Naive B cell (primary cell): ENCODE measurements at regions not wholly inside any gene's neighbourhood (a gene's known extent, or its start where the extent isn't known, plus 50 kb on each side); places are given as distances from the start of the nearest gene placed in this dataset.

Experiments
- ATAC-seq, 2 donors: fragments of 150-1000 bp; cut with Tn5 transposase; 2 replicates each; pipeline ENCODE4 v1.10.0; 2021; ENCODE audit warnings: low read depth in 2 of 2, mild to moderate bottlenecking in 2 of 2, moderate library complexity in 2 of 2
- DNase-seq: peaks from one replicate; pipeline ENCODE4 v3.0.0; 2022
- H3K27ac Mint-ChIP-seq, 6 donors: one replicate each; pipeline ENCODE4 v1.8.0; 2020 to 2022; ENCODE audit warnings: mild to moderate bottlenecking in 6 of 6, mixed read lengths in 6 of 6, moderate library complexity in 5 of 6, inconsistent platforms in 2 of 6
- H3K27me3 Mint-ChIP-seq, 3 donors: one replicate each; pipeline ENCODE4 v1.8.0; 2021 to 2022; ENCODE audit warnings: mixed read lengths in 3 of 3, mild to moderate bottlenecking in 1 of 3
- H3K36me3 Mint-ChIP-seq, 2 donors: one replicate each; pipeline ENCODE4 v1.8.0; 2020 to 2022; ENCODE audit warnings: mixed read lengths in 2 of 2, inconsistent platforms in 1 of 2, mild to moderate bottlenecking in 1 of 2
- H3K4me1 Mint-ChIP-seq, 3 donors: one replicate each; pipeline ENCODE4 v1.8.0; 2020 to 2022; ENCODE audit warnings: mixed read lengths in 3 of 3, inconsistent platforms in 1 of 3, mild to moderate bottlenecking in 1 of 3, moderate library complexity in 1 of 3
- H3K4me3 Mint-ChIP-seq, 8 donors: one replicate each; pipeline ENCODE4 v1.8.0; 2020 to 2022; ENCODE audit warnings: mild to moderate bottlenecking in 8 of 8, mixed read lengths in 8 of 8, moderate library complexity in 8 of 8, inconsistent platforms in 2 of 8
- H3K9me3 Mint-ChIP-seq, 7 donors: one replicate each; pipeline ENCODE4 v1.8.0; 2020 to 2022; ENCODE audit warnings: mixed read lengths in 7 of 7, mild to moderate bottlenecking in 5 of 7, inconsistent platforms in 2 of 7, moderate library complexity in 1 of 7

DNA sequence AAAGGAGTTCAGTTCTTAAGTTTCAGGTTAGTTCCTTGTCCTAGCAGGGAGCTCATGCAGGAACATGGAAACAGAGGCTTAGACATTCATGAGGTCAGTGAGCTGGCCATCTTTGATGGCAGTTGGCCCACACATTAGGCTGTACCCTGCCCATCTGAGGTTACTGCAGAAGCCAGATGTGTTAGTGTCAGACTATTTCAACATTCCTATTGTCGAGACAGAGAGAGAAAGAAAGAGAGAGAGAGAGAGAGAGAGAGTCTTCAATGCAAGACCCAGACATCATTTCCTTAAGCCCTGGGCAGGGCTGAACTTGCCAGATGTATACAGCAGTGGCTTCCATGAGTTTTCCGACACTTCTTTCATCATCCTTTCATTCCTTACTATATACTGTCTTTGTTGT lies 91.3 kb downstream of the PPP1R2C start:
- Mint-ChIP-seq H3K4me1 (peaks cover 0 to 4% (median 0%) of the 10 kb centered on the region in 3 donors), H3K9me3 (peaks cover 0 to 2% (median 0%) of the 10 kb centered on the region in 7 donors), H3K4me3 (no peak overlapping the region), H3K36me3 (no peaks in the 10 kb centered on the region), H3K27me3 (no peaks in the 10 kb centered on the region), H3K27ac (no peak overlapping the region)
- DNase-seq (no peak), ATAC-seq (no peak)

DNA sequence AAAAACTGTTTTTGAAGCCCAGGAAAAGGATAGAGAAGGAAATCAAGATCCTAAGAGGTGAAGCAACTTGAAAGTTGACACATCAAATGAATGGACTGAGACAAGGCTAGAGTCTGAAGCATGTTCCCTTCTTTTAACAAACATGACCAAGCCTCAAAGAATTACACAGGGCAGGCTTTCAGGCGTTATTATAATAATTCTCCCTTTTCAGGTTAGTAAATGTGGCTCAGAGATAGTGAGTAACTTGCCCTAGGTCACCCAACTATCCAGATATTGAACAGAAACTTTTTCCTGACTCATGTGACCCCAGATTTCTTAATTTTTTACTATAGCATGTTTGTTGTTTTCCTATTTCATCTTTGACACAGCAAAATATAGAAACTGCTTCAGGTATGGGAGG lies 91.7 kb downstream of the PPP1R2C start:
- H3K4me3 Mint-ChIP-seq: no peak overlapping the region
- no peaks in the 10 kb centered on the region for H3K27me3 Mint-ChIP-seq
- peaks cover 0 to 4% (median 0%) of the 10 kb centered on the region in 3 donors for H3K4me1 Mint-ChIP-seq
- H3K27ac Mint-ChIP-seq: no peak overlapping the region
- DNase-seq (no peak), ATAC-seq (no peak)
- peaks cover 0 to 2% (median 0%) of the 10 kb centered on the region in 7 donors for H3K9me3 Mint-ChIP-seq
- no peaks in the 10 kb centered on the region for H3K36me3 Mint-ChIP-seq

DNA sequence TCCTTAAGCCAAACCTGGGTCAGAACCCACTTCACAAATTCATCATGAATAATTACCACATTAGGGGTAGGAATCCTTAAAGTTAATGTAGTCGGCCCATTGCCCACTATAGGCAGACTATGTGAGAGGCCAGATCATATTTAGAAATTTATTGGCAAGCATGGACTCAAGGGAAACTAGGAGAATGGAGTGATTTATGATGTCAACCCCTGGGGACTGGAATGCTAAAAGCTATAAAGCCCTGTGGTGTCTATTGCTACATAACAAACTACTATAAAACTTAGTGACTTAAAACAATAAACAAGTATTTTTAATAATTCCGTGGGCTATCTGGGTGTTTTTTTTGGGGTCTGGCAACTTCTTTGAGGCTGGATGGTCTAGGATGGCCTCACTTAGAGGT lies 93.9 kb downstream of the PPP1R2C start:
- H3K27me3 Mint-ChIP-seq: no peaks in the 10 kb centered on the region
- ATAC-seq: no peak
- no peak overlapping the region for H3K4me3 Mint-ChIP-seq
- no peak for DNase-seq
- peak overlapping the region in 1 of 6 donors; percentile 16 for H3K27ac Mint-ChIP-seq
- no peaks in the 10 kb centered on the region for H3K36me3 Mint-ChIP-seq
- H3K4me1 Mint-ChIP-seq: peaks cover 0 to 4% (median 0%) of the 10 kb centered on the region in 3 donors
- peaks cover 0 to 2% (median 0%) of the 10 kb centered on the region in 7 donors for H3K9me3 Mint-ChIP-seq

DNA sequence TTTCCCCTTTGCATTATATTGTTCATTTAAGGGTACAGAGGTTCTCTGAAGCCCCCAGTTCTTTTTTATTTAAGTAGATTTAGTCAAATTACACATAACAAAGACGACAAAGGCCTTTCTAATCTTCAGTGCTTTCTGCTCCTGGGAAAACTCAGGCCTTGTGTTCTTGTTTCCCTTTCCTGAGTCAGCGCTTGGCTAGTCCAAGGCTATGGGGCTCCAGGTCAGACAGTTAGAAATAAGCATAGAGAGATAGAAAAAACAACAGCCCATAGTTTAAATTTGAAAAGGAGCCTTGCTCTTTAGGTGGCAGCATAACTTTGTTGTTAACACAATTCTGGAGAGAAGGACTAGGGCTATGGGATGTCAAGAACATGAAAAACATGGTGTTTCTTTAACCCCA lies 97.3 kb downstream of the PPP1R2C start:
- Mint-ChIP-seq H3K4me1 (peaks cover 0 to 4% (median 0%) of the 10 kb centered on the region in 3 donors), H3K27ac (no peak overlapping the region)
- ATAC-seq: no peak

DNA sequence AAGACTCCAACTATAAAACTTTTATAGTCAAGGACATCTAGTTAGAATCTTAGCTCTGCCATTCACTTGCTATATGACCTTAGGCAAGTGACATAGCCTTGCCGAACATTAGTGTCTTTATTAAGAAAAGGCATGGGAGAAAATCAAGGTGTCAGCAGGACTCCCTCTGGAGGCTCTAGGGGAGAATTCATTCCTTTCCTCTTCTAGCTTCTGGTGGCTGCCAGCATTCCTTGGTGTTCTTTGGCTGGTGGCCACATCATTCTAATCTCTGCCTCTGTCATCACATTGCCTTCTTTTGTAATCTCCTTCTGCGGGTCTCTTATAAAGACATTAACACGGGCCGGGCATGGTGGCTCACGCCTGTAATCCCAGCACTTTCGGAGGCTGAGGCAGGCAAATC lies 99.8 kb downstream of the PPP1R2C start:
- ATAC-seq (no peak), DNase-seq (no peak)
- Mint-ChIP-seq H3K27me3 (no peaks in the 10 kb centered on the region), H3K4me1 (peaks cover 0 to 4% (median 0%) of the 10 kb centered on the region in 3 donors), H3K27ac (peak overlapping the region in 1 of 6 donors; percentile 69), H3K4me3 (no peak overlapping the region), H3K9me3 (peaks cover 0 to 4% (median 3%) of the 10 kb centered on the region in 7 donors), H3K36me3 (no peaks in the 10 kb centered on the region)

More for the DNA sequence above, 97.3 kb downstream of the PPP1R2C start:
- Mint-ChIP-seq H3K9me3 (peaks cover 0 to 4% (median 0%) of the 10 kb centered on the region in 7 donors), H3K27me3 (no peaks in the 10 kb centered on the region), H3K36me3 (no peaks in the 10 kb centered on the region), H3K4me3 (no peak overlapping the region)
- DNase-seq: no peak

DNA sequence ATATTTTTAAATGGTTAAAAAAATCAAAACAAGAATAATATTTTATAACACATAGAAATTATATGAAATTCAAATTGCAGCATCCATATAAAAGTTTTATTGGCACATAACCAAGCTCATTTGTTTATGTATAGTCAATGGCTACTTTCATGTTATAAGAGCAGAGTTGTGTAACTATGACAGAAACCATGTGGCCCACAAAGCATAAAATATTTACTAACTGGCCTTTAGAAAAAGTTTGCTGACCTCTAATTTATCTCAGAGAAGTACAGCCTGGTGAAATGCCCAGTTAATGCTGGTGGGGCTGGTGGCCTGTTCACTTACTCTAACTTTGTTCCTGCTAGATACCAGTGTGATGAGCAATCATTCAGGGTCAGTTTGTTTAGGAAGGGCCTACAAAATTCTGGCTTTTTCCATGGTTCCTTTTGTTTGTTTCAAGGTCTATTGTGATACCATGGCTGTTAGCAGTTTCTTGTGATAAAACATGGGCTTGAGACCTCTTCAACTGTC lies 104.6 kb downstream of the PPP1R2C start:
- no peak for DNase-seq

DNA sequence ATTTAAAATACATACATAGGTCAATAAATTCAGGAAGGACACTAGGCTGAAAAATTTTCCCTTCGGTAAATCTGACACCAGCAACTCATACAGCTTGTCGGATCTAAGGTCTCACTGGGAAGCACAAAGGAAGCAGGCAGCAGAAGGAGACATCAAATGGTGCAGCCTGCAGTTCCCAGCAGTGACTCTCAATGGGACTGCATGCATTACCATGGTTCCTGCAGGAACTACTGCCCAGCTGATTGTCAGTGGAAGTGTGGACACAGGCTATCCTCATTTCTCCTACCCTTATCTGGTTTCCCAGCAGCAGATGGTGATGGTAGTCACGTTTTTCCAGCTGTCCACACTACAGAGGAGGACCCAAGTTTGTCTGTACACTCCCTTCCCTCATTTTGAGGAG lies 113.3 kb downstream of the PPP1R2C start:
- Mint-ChIP-seq H3K9me3 (peaks cover 2 to 11% (median 8%) of the 10 kb centered on the region in 7 donors), H3K4me1 (no peaks in the 10 kb centered on the region)

More for the DNA sequence above, 104.6 kb downstream of the PPP1R2C start:
- no peaks in the 10 kb centered on the region for H3K27me3 Mint-ChIP-seq
- no peaks in the 10 kb centered on the region for H3K4me1 Mint-ChIP-seq
- no peak for ATAC-seq
- peaks cover 6 to 30% (median 12%) of the 10 kb centered on the region in 7 donors for H3K9me3 Mint-ChIP-seq
- no peak overlapping the region for H3K4me3 Mint-ChIP-seq
- peaks cover 8% of the 10 kb centered on the region in 2 donors for H3K36me3 Mint-ChIP-seq
- no peak overlapping the region for H3K27ac Mint-ChIP-seq

DNA sequence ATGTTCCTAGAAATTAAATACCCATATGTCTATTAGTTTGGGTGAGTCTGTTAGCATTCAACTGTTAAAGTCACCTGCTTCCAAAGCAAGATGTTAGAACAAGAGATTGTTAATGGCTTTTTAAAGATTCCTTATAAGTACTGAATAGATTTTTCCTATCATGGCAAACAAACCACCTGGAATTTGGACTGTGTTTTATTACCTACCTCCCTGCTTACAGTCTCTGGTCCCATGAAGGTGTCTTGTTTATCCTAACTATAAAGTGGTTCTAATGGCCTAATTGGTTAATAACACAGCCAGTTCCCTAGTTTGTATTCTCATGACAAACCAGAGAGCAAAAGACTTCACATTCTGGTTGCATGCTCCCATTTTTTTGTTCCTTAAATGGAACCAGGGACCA lies 149.5 kb downstream of the PPP1R2C start:
- no peaks in the 10 kb centered on the region for H3K36me3 Mint-ChIP-seq
- no peaks in the 10 kb centered on the region for H3K27me3 Mint-ChIP-seq
- no peak overlapping the region for H3K27ac Mint-ChIP-seq
- ATAC-seq (no peak), DNase-seq (no peak)
- no peaks in the 10 kb centered on the region for H3K4me1 Mint-ChIP-seq
- H3K4me3 Mint-ChIP-seq: no peak overlapping the region
- H3K9me3 Mint-ChIP-seq: peaks cover 0 to 11% (median 2%) of the 10 kb centered on the region in 7 donors

More for the DNA sequence above, 113.3 kb downstream of the PPP1R2C start:
- Mint-ChIP-seq H3K36me3 (peaks cover 0 to 6% of the 10 kb centered on the region in 2 donors), H3K4me3 (no peak overlapping the region), H3K27ac (no peak overlapping the region), H3K27me3 (no peaks in the 10 kb centered on the region)
- ATAC-seq (no peak), DNase-seq (no peak)

DNA sequence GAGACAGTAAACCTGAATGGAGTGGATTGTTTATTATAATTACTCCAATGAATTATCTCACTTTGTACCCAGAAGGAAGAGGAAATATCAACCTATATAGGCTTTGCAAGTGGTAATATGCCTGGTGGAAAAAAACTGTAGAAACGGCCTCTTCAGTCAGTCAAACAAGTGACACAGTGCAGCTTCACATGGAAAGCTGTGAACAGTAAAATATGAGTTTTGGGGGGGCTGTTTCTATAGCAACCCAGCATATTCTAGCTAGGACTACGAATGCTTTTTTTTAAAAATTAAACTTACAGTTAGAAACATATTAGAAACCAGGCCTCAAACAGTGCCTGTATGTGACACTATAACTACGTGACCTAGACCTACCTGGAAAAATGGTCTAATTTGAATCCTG lies 150.1 kb downstream of the PPP1R2C start:
- no peak overlapping the region for H3K27ac Mint-ChIP-seq
- no peaks in the 10 kb centered on the region for H3K27me3 Mint-ChIP-seq
- DNase-seq (no peak), ATAC-seq (no peak)
- no peak overlapping the region for H3K4me3 Mint-ChIP-seq
- H3K4me1 Mint-ChIP-seq: no peaks in the 10 kb centered on the region
- H3K36me3 Mint-ChIP-seq: no peaks in the 10 kb centered on the region
- H3K9me3 Mint-ChIP-seq: peaks cover 0 to 11% (median 2%) of the 10 kb centered on the region in 7 donors

DNA sequence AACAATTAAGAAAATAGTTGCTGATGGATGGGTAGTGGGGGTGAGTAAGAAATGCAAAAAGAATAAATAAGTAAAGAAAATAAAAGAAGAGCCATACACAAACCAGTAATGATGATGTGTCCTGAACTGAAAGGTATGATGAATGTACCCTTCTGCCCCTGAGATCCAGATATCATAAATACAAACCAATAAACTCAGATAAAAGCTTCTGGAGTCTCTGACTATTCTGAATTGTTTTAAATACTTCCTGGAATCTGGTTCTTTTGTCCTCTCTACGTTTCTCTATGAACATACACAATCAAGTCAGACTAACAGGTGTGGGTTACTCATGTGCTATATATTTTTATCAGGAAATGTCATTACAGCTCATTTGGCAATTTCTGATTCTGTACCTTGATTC lies 153.4 kb downstream of the PPP1R2C start:
- Mint-ChIP-seq H3K4me3 (no peak overlapping the region), H3K27me3 (peaks cover 0 to 6% (median 0%) of the 10 kb centered on the region in 3 donors), H3K27ac (no peak overlapping the region), H3K36me3 (no peaks in the 10 kb centered on the region), H3K9me3 (peaks cover 0 to 2% (median 2%) of the 10 kb centered on the region in 7 donors), H3K4me1 (peaks cover 0 to 5% (median 4%) of the 10 kb centered on the region in 3 donors)
- ATAC-seq (no peak), DNase-seq (no peak)

DNA sequence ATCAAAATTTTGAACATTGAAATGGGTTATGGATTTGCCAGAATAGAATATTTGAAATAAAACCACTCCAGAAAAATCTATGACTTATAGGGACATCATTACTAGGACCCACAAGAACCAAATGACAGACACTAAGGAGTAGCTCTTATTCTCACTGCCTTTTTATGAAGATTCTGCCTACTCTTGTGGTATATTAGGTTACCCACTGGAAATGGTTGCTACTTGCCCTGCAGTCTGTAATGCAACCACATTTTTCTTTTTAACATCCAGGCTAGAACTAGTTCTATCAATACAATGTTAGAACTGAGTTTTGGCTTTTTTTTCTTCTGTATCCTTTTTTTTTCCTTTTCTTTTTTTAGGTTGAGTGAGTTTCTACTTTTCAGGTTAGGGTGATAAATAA lies 158.9 kb downstream of the PPP1R2C start:
- DNase-seq (no peak), ATAC-seq (no peak)
- peaks cover 0 to 2% (median 0%) of the 10 kb centered on the region in 7 donors for H3K9me3 Mint-ChIP-seq

DNA sequence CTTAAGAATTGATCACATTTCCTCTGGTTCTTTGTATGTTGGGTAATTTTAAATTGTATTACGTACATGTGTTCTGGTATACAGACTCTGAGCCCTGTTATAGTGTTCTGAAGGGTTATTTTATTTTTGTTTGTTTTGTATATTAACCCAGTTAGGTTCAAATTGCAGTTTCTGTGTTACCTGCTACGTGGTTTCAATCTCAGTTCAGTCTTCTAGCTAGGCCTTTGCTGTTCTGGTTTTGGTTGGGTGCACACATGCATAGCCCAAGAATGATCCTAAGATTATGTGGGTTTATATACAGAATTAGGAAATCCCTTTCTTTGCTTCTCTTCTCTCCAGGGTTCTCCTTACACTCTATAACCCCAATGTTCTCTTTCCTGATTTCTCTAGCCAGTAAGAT lies 161.0 kb downstream of the PPP1R2C start:
- Mint-ChIP-seq H3K4me1 (peaks cover 15 to 21% (median 19%) of the 10 kb centered on the region in 3 donors), H3K4me3 (peak overlapping the region in 1 of 8 donors; percentile 30), H3K9me3 (peaks cover 0 to 2% (median 0%) of the 10 kb centered on the region in 7 donors), H3K27me3 (peaks cover 0 to 8% (median 0%) of the 10 kb centered on the region in 3 donors), H3K27ac (no peak overlapping the region), H3K36me3 (no peaks in the 10 kb centered on the region)
- ATAC-seq: no peak
- no peak for DNase-seq

More for the DNA sequence above, 158.9 kb downstream of the PPP1R2C start:
- H3K27ac Mint-ChIP-seq: no peak overlapping the region
- H3K36me3 Mint-ChIP-seq: no peaks in the 10 kb centered on the region
- H3K4me1 Mint-ChIP-seq: peaks cover 19 to 26% (median 19%) of the 10 kb centered on the region in 3 donors
- no peak overlapping the region for H3K4me3 Mint-ChIP-seq
- H3K27me3 Mint-ChIP-seq: peaks cover 0 to 6% (median 0%) of the 10 kb centered on the region in 3 donors

DNA sequence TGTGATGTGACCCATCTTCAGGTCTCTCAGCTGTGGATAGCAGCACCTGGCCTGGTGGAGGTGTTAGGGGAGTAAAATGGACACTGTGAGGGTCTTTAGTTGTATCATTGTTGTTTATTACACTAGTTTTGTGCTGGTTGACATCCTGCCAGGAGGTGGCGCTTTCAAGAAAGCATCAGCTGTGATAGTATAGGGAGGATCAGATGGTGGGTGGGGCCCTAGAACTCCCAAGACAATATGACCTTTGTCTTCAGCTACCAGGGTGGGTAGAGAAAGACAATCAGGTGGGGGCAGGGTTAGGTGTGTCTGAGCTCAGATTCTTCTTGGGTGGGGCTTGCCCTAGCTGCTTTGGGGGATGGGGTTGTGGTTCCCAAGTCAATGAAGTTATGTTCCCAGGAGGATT lies 162.8 kb downstream of the PPP1R2C start:
- H3K27ac Mint-ChIP-seq: peak overlapping the region in 1 of 6 donors; percentile 47
- no peak for ATAC-seq

DNA sequence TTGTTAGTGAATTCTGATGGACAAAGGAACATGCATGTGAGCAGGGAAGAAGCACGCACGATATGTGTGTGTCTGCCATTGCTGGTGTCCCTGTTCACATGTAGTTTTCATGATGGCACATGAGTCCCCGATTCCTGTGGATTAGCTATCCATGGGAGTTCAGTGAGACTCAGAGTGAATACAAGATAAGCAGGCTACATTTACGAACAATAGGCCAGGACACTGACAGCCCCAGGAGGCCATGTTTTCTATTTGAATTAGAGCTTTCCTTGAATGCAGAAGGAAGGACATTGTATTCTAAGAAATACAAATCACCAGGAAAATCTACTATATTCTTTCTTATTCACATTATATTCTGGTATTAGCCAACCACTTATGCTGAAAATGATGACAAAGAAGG lies 171.4 kb downstream of the PPP1R2C start:
- Mint-ChIP-seq H3K4me1 (peaks cover 0 to 4% (median 0%) of the 10 kb centered on the region in 3 donors), H3K27me3 (no peaks in the 10 kb centered on the region), H3K36me3 (no peaks in the 10 kb centered on the region), H3K4me3 (no peak overlapping the region), H3K27ac (no peak overlapping the region), H3K9me3 (peaks cover 0 to 2% (median 0%) of the 10 kb centered on the region in 7 donors)
- DNase-seq (no peak), ATAC-seq (no peak)

More for the DNA sequence above, 162.8 kb downstream of the PPP1R2C start:
- H3K27me3 Mint-ChIP-seq: peaks cover 0 to 8% (median 0%) of the 10 kb centered on the region in 3 donors
- H3K9me3 Mint-ChIP-seq: no peaks in the 10 kb centered on the region
- H3K4me3 Mint-ChIP-seq: peak overlapping the region in 3 of 8 donors; percentile 39 to 54 (median 40)
- H3K36me3 Mint-ChIP-seq: no peaks in the 10 kb centered on the region
- no peak for DNase-seq
- peaks cover 15 to 23% (median 19%) of the 10 kb centered on the region in 3 donors for H3K4me1 Mint-ChIP-seq
